NCI-H2029 (cell line): ENCODE measurements at regions not wholly inside any gene's neighbourhood (a gene's known extent, or its start where the extent isn't known, plus 50 kb on each side); places are given as distances from the start of the nearest gene placed in this dataset.

Source experiments
- DNase-seq: peaks from one replicate; lab custom pipeline; 2025; lab: John Stamatoyannopoulos, UW

- no peak for DNase-seq
Observed at GRCh38 chr3:124605781-124606579, 124.3 kb upstream of the UMPS start.

GRCh38 chr3:124607163-124607562 lies 123.1 kb upstream of the UMPS start:
- no peak for DNase-seq

GRCh38 chr3:124609402-124609801 lies 120.8 kb upstream of the UMPS start:
- DNase-seq, result no peak

GRCh38 chr3:124610130-124610529 lies 120.1 kb upstream of the UMPS start:
- no peak for DNase-seq

- no peak for DNase-seq
Observed at GRCh38 chr3:124611520-124611919, 118.7 kb upstream of the UMPS start.

- no peak for DNase-seq
Observed at GRCh38 chr3:124615896-124616543, 114.2 kb upstream of the UMPS start.

- DNase-seq, result no peak
Observed at GRCh38 chr3:124617177-124617576, 113.1 kb upstream of the UMPS start.

GRCh38 chr3:124619887-124620599 lies 110.2 kb upstream of the UMPS start:
- no peak for DNase-seq

- DNase-seq, result no peak
Observed at GRCh38 chr3:124620600-124621063, 109.6 kb upstream of the UMPS start.

- no peak for DNase-seq
Observed at GRCh38 chr3:124621498-124621897, 108.8 kb upstream of the UMPS start.

- DNase-seq, result no peak
Observed at GRCh38 chr3:124625074-124625473, 105.2 kb upstream of the UMPS start.

GRCh38 chr3:124627501-124627908 lies 102.7 kb upstream of the UMPS start:
- no peak for DNase-seq

- no peak for DNase-seq
Observed at GRCh38 chr3:124628863-124629262, 101.4 kb upstream of the UMPS start.

GRCh38 chr3:124629497-124629896 lies 100.8 kb upstream of the UMPS start:
- DNase-seq, result no peak

GRCh38 chr3:124630960-124631359 lies 99.3 kb upstream of the UMPS start:
- DNase-seq, result no peak

GRCh38 chr3:124631727-124632126 lies 98.5 kb upstream of the UMPS start:
- no peak for DNase-seq

GRCh38 chr3:124632566-124633140 lies 97.6 kb upstream of the UMPS start:
- no peak for DNase-seq

- no peak for DNase-seq
Observed at GRCh38 chr3:124633524-124633923, 96.7 kb upstream of the UMPS start.

- no peak for DNase-seq
Observed at GRCh38 chr3:124634210-124635168, 95.8 kb upstream of the UMPS start.

GRCh38 chr3:124635169-124635539 lies 95.1 kb upstream of the UMPS start:
- no peak for DNase-seq

- DNase-seq, result no peak
Observed at GRCh38 chr3:124636101-124636862, 94.0 kb upstream of the UMPS start.
